HCT116 (cell line): ENCODE measurements at regions not wholly inside any gene's neighbourhood (a gene's known extent, or its start where the extent isn't known, plus 50 kb on each side); places are given as distances from the start of the nearest gene placed in this dataset.

Experiments
- ATAC-seq: fragments of 200-7000 bp; cut with Tn5 transposase; 2 replicates; pipeline ENCODE4 v1.9.1; 2020; ENCODE audit warnings: mild to moderate bottlenecking, moderate library complexity
- BruUV-seq: library from RNA; stranded (reverse); fragments of 400-500 nt; replicated peaks from 2 replicates; lab custom pipeline; 2021; lab: Mats Ljungman, UMichigan
- CTCF ChIA-PET: fragments of 300-600 bp; sonication (Branson Sonifier 250); formaldehyde crosslinking; loops from one replicate; lab custom pipeline; 2021; ENCODE audit warnings: antibody characterized with exemption; lab: Charles Lee
- POLR2A ChIA-PET: fragments of 300-600, 350-600 bp; sonication (Branson Sonifier 250); formaldehyde crosslinking; loops from one replicate; lab custom pipeline; 2021; ENCODE audit warnings: antibody characterized with exemption; lab: Charles Lee
- RAD21 ChIA-PET, 2 experiments: fragments of 300-600 bp; sonication (Branson Sonifier 250); formaldehyde crosslinking; loops; one replicate each; lab custom pipeline; 2023; ENCODE audit warnings: low total read pairs in 2 of 2; ENCODE audit not compliant: uncharacterized antibody in 2 of 2, unreplicated experiment in 2 of 2, low non-redundant PET in 1 of 2; lab: Charles Lee
- DNase-seq: peaks from one replicate; pipeline ENCODE4 v3.0.0-alpha.2; 2010; ENCODE audit warnings: low read depth, low spot score
- H2AFZ ChIP-seq: fragments of 200-600 bp; shearing (Covaris generic), sonication (generic); 2 replicates; pipeline ENCODE4 v1.6.1; 2017; ENCODE audit warnings: low read depth, mixed run types, mixed read lengths, antibody characterized with exemption, low read length; ENCODE audit not compliant: poor library complexity, severe bottlenecking
- H3K27ac ChIP-seq: 2 replicates; pipeline ENCODE4 v1.5.1; 2012; ENCODE audit warnings: low read depth, low read length
- H3K27me3 ChIP-seq: fragments of 200-600 bp; sonication (generic); 2 replicates; pipeline ENCODE4 v1.6.1; 2016; ENCODE audit warnings: mixed run types, low read length, mixed read lengths; ENCODE audit not compliant: insufficient read depth
- H3K36me3 ChIP-seq, 2 experiments: fragments of 200-500 bp in 1 of 2; fragments of 200-600 bp in 1 of 2; sonication (Bioruptor generic) in 1 of 2; sonication (generic) in 1 of 2; 2 replicates each; pipeline versions ENCODE4 v1.5.1 to v1.6.1; 2014 to 2016; ENCODE audit warnings: low read length in 2 of 2, inconsistent platforms in 1 of 2, mixed read lengths in 1 of 2, mixed run types in 1 of 2; ENCODE audit not compliant: insufficient read depth in 2 of 2, control insufficient read depth in 1 of 2
- H3K4me1 ChIP-seq, 2 experiments: fragments of 200-600 bp in 1 of 2; sonication (generic) in 1 of 2; 2 replicates each; pipeline versions ENCODE4 v1.5.1 to v1.6.1; 2012 to 2017; ENCODE audit warnings: low read length in 2 of 2, inconsistent platforms in 1 of 2, mild to moderate bottlenecking in 1 of 2, mixed read lengths in 1 of 2, mixed run types in 1 of 2, moderate library complexity in 1 of 2; ENCODE audit not compliant: insufficient read depth in 2 of 2, control insufficient read depth in 1 of 2
- H3K4me2 ChIP-seq: fragments of 200-600 bp; sonication (generic); 2 replicates; pipeline ENCODE4 v1.6.1; 2017; ENCODE audit warnings: mixed run types, low read length, mixed read lengths
- H3K4me3 ChIP-seq, 2 experiments: fragments of 200-600 bp in 1 of 2; sonication (generic) in 1 of 2; replicated peaks in 1 of 2; 2 replicates each; pipeline ENCODE4 v1.5.1; 2011 to 2016; ENCODE audit warnings: low read length in 2 of 2, control low read depth in 1 of 2, low read depth in 1 of 2, mild to moderate bottlenecking in 1 of 2, mixed read lengths in 1 of 2, mixed run types in 1 of 2
- H3K79me2 ChIP-seq: fragments of 200-600 bp; sonication (generic); 2 replicates; pipeline ENCODE4 v1.6.1; 2017; ENCODE audit warnings: mild to moderate bottlenecking, mixed run types, low read length, moderate library complexity, mixed read lengths; ENCODE audit not compliant: insufficient read depth
- H3K9ac ChIP-seq: fragments of 200-600 bp; sonication (generic); 2 replicates; pipeline ENCODE4 v1.6.1; 2016; ENCODE audit warnings: low read length, mixed read lengths
- H3K9me2 ChIP-seq: fragments of 200-600 bp; sonication (generic), shearing (Covaris generic); 2 replicates; pipeline ENCODE4 v1.6.1; 2017; ENCODE audit warnings: mixed run types, mild to moderate bottlenecking, moderate library complexity; ENCODE audit not compliant: insufficient read depth
- H3K9me3 ChIP-seq, 2 experiments: fragments of 200-500 bp in 1 of 2; fragments of 200-600 bp in 1 of 2; sonication (Bioruptor generic) in 1 of 2; sonication (generic) in 1 of 2; 2 replicates each; pipeline ENCODE4 v1.6.1; 2014 to 2017; ENCODE audit warnings: low read length in 2 of 2, mixed read lengths in 2 of 2, inconsistent platforms in 1 of 2, low read depth in 1 of 2, mild to moderate bottlenecking in 1 of 2, mixed run types in 1 of 2, moderate library complexity in 1 of 2; ENCODE audit not compliant: control insufficient read depth in 1 of 2, insufficient read depth in 1 of 2
- H4K20me1 ChIP-seq: fragments of 200-600 bp; sonication (generic), shearing (Covaris generic); 2 replicates; pipeline ENCODE4 v1.6.1; 2017; ENCODE audit warnings: mixed run types, mild to moderate bottlenecking, moderate library complexity; ENCODE audit not compliant: insufficient read depth
- EZH2 ChIP-seq: fragments of 200-600 bp; sonication (generic); IDR thresholded peaks from 2 replicates; pipeline ENCODE4 v1.6.1; 2017; ENCODE audit warnings: antibody characterized with exemption, mixed run types
- EZH2phosphoT487 ChIP-seq: fragments of 200-600 bp; IDR thresholded peaks from 2 replicates; pipeline ENCODE4 v1.6.1; 2018; ENCODE audit warnings: antibody characterized with exemption, borderline replicate concordance
- FOSL1 ChIP-seq: IDR thresholded peaks from 2 replicates; pipeline ENCODE4 v1.6.1; 2012; ENCODE audit warnings: low read depth
- JUND ChIP-seq: IDR thresholded peaks from 2 replicates; pipeline ENCODE4 v1.6.1; 2012
- POLR2A ChIP-seq: IDR thresholded peaks from 2 replicates; pipeline ENCODE4 v1.7.0; 2011; ENCODE audit warnings: borderline replicate concordance; ENCODE audit not compliant: insufficient read depth, insufficient read length; ENCODE audit errors: extremely low read depth
- POLR2AphosphoS5 ChIP-seq: IDR thresholded peaks from 2 replicates; pipeline ENCODE4 v1.6.1; 2011; ENCODE audit warnings: mild to moderate bottlenecking, low read depth, low read length, moderate library complexity
- RAD21 ChIP-seq: IDR thresholded peaks from 2 replicates; pipeline ENCODE4 v1.6.1; 2012; ENCODE audit warnings: low read depth, mild to moderate bottlenecking
- TCF7L2 ChIP-seq: IDR thresholded peaks from 2 replicates; pipeline ENCODE4 v1.7.0; 2011; ENCODE audit warnings: borderline replicate concordance, inconsistent platforms; ENCODE audit not compliant: insufficient read depth, insufficient read length; ENCODE audit errors: extremely low read depth
- ZFX ChIP-seq: fragments of 450-650 bp; IDR thresholded peaks from 2 replicates; pipeline ENCODE4 v1.6.1; 2017
- intact Hi-C: fragments of 100-400 bp; cut with micrococcal nuclease; formaldehyde crosslinking; loops from 2 replicates; pipeline ENCODE4 v1.10.0; 2022
- TF ChIP-seq, protein P1 (sequence below): IDR thresholded peaks from 2 replicates; pipeline ENCODE4 v1.6.1; 2012; ENCODE audit warnings: low read depth
- TF ChIP-seq, protein P2 (sequence below): IDR thresholded peaks from 2 replicates; pipeline ENCODE4 v1.6.1; 2012
- TF ChIP-seq, protein P3 (sequence below): IDR thresholded peaks from 2 replicates; pipeline ENCODE4 v1.6.1; 2012

DNA sequence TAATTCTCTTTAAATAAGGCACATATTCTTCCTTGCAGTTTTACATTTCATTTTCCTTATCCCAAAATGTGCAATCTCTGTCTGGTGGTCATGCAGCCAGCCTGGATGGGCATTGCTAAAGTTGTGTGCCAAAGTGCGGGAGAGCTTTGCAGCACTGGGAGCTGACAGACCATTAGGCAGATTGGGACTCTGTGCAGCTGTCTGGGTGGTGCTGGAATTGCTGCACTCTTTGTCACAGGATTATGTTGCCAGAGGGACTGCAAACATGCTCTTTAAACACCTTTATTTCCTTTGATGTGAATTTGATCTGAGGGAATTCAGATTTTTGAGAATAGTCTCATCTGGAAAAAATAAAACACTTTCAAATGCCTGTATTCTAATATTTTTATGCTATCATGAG lies 956.2 kb upstream of the DIAPH2 start:
- Histone ChIP-seq H3K79me2 (no peaks in the 10 kb centered on the region), H3K4me1 (no peaks in the 10 kb centered on the region), H3K4me3 (no peak overlapping the region), H2AFZ (no peak overlapping the region), H3K36me3 (no peaks in the 10 kb centered on the region), H3K4me2 (no peak overlapping the region), H3K27ac (no peak overlapping the region), H3K9me3 (no peaks in the 10 kb centered on the region), H3K9ac (no peak overlapping the region), H3K9me2 (no peaks in the 10 kb centered on the region), H4K20me1 (no peaks in the 10 kb centered on the region), H3K27me3 (no peaks in the 10 kb centered on the region)
- intact Hi-C loops: no loop called here
- no peak for DNase-seq
- TF ChIP-seq FOSL1 (no peak), EZH2 (no peak), EZH2phosphoT487 (no peak), POLR2AphosphoS5 (no peak), RAD21 (no peak), ZFX (no peak), TCF7L2 (no peak), POLR2A (no peak), JUND (no peak)
- TF ChIP-seq, protein P1, sequence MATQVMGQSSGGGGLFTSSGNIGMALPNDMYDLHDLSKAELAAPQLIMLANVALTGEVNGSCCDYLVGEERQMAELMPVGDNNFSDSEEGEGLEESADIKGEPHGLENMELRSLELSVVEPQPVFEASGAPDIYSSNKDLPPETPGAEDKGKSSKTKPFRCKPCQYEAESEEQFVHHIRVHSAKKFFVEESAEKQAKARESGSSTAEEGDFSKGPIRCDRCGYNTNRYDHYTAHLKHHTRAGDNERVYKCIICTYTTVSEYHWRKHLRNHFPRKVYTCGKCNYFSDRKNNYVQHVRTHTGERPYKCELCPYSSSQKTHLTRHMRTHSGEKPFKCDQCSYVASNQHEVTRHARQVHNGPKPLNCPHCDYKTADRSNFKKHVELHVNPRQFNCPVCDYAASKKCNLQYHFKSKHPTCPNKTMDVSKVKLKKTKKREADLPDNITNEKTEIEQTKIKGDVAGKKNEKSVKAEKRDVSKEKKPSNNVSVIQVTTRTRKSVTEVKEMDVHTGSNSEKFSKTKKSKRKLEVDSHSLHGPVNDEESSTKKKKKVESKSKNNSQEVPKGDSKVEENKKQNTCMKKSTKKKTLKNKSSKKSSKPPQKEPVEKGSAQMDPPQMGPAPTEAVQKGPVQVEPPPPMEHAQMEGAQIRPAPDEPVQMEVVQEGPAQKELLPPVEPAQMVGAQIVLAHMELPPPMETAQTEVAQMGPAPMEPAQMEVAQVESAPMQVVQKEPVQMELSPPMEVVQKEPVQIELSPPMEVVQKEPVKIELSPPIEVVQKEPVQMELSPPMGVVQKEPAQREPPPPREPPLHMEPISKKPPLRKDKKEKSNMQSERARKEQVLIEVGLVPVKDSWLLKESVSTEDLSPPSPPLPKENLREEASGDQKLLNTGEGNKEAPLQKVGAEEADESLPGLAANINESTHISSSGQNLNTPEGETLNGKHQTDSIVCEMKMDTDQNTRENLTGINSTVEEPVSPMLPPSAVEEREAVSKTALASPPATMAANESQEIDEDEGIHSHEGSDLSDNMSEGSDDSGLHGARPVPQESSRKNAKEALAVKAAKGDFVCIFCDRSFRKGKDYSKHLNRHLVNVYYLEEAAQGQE: no peak
- TF ChIP-seq, protein P2, sequence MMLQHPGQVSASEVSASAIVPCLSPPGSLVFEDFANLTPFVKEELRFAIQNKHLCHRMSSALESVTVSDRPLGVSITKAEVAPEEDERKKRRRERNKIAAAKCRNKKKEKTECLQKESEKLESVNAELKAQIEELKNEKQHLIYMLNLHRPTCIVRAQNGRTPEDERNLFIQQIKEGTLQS: no peak
- TF ChIP-seq, protein P3, sequence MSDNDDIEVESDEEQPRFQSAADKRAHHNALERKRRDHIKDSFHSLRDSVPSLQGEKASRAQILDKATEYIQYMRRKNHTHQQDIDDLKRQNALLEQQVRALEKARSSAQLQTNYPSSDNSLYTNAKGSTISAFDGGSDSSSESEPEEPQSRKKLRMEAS: no peak
- ATAC-seq: no peak
- CTCF ChIA-PET: no interaction called here
- BruUV-seq: no TSS peak
- POLR2A ChIA-PET: no interaction called here
- RAD21 ChIA-PET: no interaction called here
